ENCODE measurements at regions not wholly inside any gene's neighbourhood (a gene's known extent, or its start where the extent isn't known, plus 50 kb on each side); places are given as distances from the start of the nearest gene placed in this dataset.

- Histone ChIP-seq H4K5ac (ENCODE audit: low read depth, low read length) (no peak overlapping the region), H3K27me3 (ENCODE audit: control insufficient read depth, insufficient read depth, low read length) (no peaks in the 10 kb centered on the region), H3K4ac (ENCODE audit: low read depth, low read length) (0 out of 2 replicates have a peak overlapping the region, but pooled peaks have one; percentile 56), H4K20me1 (ENCODE audit: insufficient read depth, low read length) (no peaks in the 10 kb centered on the region), H2AFZ (replicated peaks; ENCODE audit: low read length, poor library complexity) (no peak overlapping the region), H3K18ac (ENCODE audit: low read depth, low read length) (peak overlapping the region; percentile 27; the same call in 1 of the 2 replicates), H4K8ac (ENCODE audit: low read depth in 2 of 2, low read length in 2 of 2) (no peak overlapping the region), H3K9ac (ENCODE audit: low read depth, low read length) (no peak overlapping the region), H2BK5ac (ENCODE audit: low read depth, low read length, poor library complexity, severe bottlenecking) (no peak overlapping the region), H3K27ac (ENCODE audit: insufficient read depth, low read length) (no peak overlapping the region), H3K9me3 (ENCODE audit: control insufficient read depth, insufficient read depth, low read length) (no peaks in the 10 kb centered on the region), H2BK20ac (ENCODE audit: low read depth, low read length) (no peak overlapping the region), H3K36me3 (ENCODE audit: control insufficient read depth, insufficient read depth, low read length) (no peaks in the 10 kb centered on the region), H3K23ac (ENCODE audit: low read depth, low read length) (no peak overlapping the region), H3K9me1 (ENCODE audit: insufficient read depth, low read length) (no peaks in the 10 kb centered on the region), H3K4me1 (ENCODE audit: control insufficient read depth, insufficient read depth, low read length) (peaks cover 9% of the 10 kb centered on the region), H3K79me1 (ENCODE audit: low read depth in 1 of 2, low read length in 2 of 2) (no peaks in the 10 kb centered on the region), H3K4me3 (ENCODE audit: insufficient read depth, low read depth, low read length) (no peak overlapping the region), H2AK5ac (ENCODE audit: low read depth, low read length) (peak overlapping the region; percentile 82; the same call in 1 of the 2 replicates), H4K91ac (ENCODE audit: insufficient read depth, low read depth, low read length) (no peak overlapping the region), H3K4me2 (ENCODE audit: low read depth, low read length) (no peak overlapping the region), H3K14ac (replicated peaks; ENCODE audit: low read depth, low read length) (no peak overlapping the region), H3K56ac (ENCODE audit: extremely low read depth, insufficient read depth, low read length) (no peak overlapping the region), H2AK9ac (replicated peaks; ENCODE audit: low read depth, low read length, poor library complexity) (no peak overlapping the region), H2BK15ac (ENCODE audit: low read depth, low read length) (no peak overlapping the region; the same call in 2 of the 3 replicates), H2BK120ac (ENCODE audit: low read depth, low read length) (no peak overlapping the region)
- CTCF ChIA-PET: interaction anchor here (0.6 to 1.3 kb wide), 3 partner anchors 12 to 228 kb away, joined by 3 to 4 read pairs (median 3); no protein-coding TSS in a partner anchor
- ATAC-seq (ENCODE audit: low read depth): no peak
- intact Hi-C loops (cut with micrococcal nuclease) (no loop called here), dilution Hi-C loops (cut with HindIII; ENCODE audit: low sequenced_read_pairs, unreplicated experiment) (no loop called here), in situ Hi-C loops (cut with MboI; ENCODE audit: low sequenced_read_pairs) (no loop called here)
- no peak for DNase-seq
- TF ChIP-seq CHD1 (IDR thresholded peaks at IDR 0.05; ENCODE audit: low read depth, low read length): no peak
- TF ChIP-seq NFE2L2 (IDR thresholded peaks at IDR 0.05; ENCODE audit: low read depth, low read length): no peak
- no peak for TF ChIP-seq BHLHE40 (IDR thresholded peaks at IDR 0.05; ENCODE audit: low read depth, low read length)
- TF ChIP-seq, protein P1, sequence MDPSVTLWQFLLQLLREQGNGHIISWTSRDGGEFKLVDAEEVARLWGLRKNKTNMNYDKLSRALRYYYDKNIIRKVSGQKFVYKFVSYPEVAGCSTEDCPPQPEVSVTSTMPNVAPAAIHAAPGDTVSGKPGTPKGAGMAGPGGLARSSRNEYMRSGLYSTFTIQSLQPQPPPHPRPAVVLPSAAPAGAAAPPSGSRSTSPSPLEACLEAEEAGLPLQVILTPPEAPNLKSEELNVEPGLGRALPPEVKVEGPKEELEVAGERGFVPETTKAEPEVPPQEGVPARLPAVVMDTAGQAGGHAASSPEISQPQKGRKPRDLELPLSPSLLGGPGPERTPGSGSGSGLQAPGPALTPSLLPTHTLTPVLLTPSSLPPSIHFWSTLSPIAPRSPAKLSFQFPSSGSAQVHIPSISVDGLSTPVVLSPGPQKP (IDR thresholded peaks at IDR 0.05; ENCODE audit: borderline replicate concordance, low read depth, low read length): no peak
- no peak for TF ChIP-seq MAFK (IDR thresholded peaks at IDR 0.05; ENCODE audit: low read depth, low read length)
- no peak for TF ChIP-seq RFX5 (IDR thresholded peaks at IDR 0.05; ENCODE audit: low read depth, low read length)
- TF ChIP-seq USF2 (IDR thresholded peaks at IDR 0.05; ENCODE audit: low read depth, low read length): no peak
- no peak for TF ChIP-seq RAD21 (IDR thresholded peaks at IDR 0.05; ENCODE audit: low read length)
- TF ChIP-seq RCOR1 (IDR thresholded peaks at IDR 0.05; ENCODE audit: insufficient replicate concordance, low read length): no peak
- TF ChIP-seq CTCF (conservative IDR thresholded peaks at IDR 0.05; ENCODE audit: low read depth, low read length): no peak
- no peak for TF ChIP-seq POLR2A (IDR thresholded peaks at IDR 0.05; ENCODE audit: low read depth, low read length)
- no peak for TF ChIP-seq FOS (IDR thresholded peaks at IDR 0.05; ENCODE audit: low read depth, low read length)
- no peak for TF ChIP-seq CEBPB (IDR thresholded peaks at IDR 0.05; ENCODE audit: low read depth, low read length)
- no peak for TF ChIP-seq MXI1 (IDR thresholded peaks at IDR 0.05; ENCODE audit: borderline replicate concordance, low read depth, low read length)
- no CpG with 5 or more reads among the region's 2 CpGs for WGBS, 2 experiments (ENCODE audit: extremely low coverage in 2 of 2, insufficient read length in 1 of 2)
- POLR2A ChIA-PET (ENCODE audit: unreplicated experiment): no interaction called here
- BruUV-seq (replicated peaks): no TSS peak
Observed at GRCh38 chr4:128471576-128471975, 184.0 kb upstream of the PGRMC2 start.

Measured in IMR-90 (cell line).